Ishikawa (cell line): ENCODE measurements at regions not wholly inside any gene's neighbourhood (a gene's known extent, or its start where the extent isn't known, plus 50 kb on each side); places are given as distances from the start of the nearest gene placed in this dataset.

Experiments used
- EP300 ChIP-seq: IDR thresholded peaks from 2 replicates; pipeline ENCODE4 v1.6.1; 2012; ENCODE audit warnings: borderline replicate concordance
- YY1 ChIP-seq: IDR thresholded peaks from 2 replicates; pipeline ENCODE4 v1.6.1; 2012; ENCODE audit warnings: low read depth
- ZBTB7A ChIP-seq: IDR thresholded peaks from 2 replicates; pipeline ENCODE4 v1.6.1; 2012; ENCODE audit warnings: low read depth

DNA sequence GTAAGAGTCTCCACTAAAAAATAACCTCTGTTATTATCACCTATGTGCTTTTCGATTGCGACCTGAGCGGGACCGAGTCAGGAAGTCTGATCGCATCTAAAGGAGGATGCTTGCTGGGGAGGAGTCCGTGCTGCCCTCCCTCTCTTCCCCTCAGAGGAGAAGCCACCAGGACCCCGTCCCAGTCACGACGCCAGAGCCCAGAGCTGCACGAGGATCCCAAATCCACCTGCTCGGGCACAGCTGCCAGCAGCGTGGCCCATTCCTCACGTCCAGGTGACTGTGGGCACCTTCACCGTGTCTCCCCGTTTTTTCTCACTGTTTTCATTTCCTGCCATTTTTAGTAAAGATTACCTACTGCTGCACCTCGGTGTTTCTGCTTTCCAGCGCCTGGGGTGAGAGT lies 390.3 kb downstream of the BRD1 start:
- TF ChIP-seq YY1, result no peak
- TF ChIP-seq EP300, result no peak
- TF ChIP-seq ZBTB7A, result no peak
